GM23248 (cell line): ENCODE measurements at regions not wholly inside any gene's neighbourhood (a gene's known extent, or its start where the extent isn't known, plus 50 kb on each side); places are given as distances from the start of the nearest gene placed in this dataset.

Experiments
- DNase-seq: peaks from one replicate; pipeline ENCODE4 v3.0.0-alpha.2; 2015
- H2AFZ ChIP-seq: fragments of 200-600 bp; sonication (generic); 2 replicates; pipeline ENCODE4 v1.6.1; 2016; ENCODE audit warnings: antibody characterized with exemption
- H3F3A ChIP-seq: fragments of 200-600 bp; sonication (generic); 2 replicates; pipeline ENCODE4 v1.6.1; 2016; ENCODE audit warnings: mild to moderate bottlenecking, antibody characterized with exemption, mixed run types; ENCODE audit not compliant: insufficient read depth
- H3K27ac ChIP-seq: fragments of 200-600 bp; sonication (generic); 2 replicates; pipeline ENCODE4 v1.5.1; 2016; ENCODE audit warnings: mild to moderate bottlenecking
- H3K27me3 ChIP-seq: fragments of 200-600 bp; sonication (generic); replicated peaks from 2 replicates; pipeline ENCODE4 v1.6.1; 2016; ENCODE audit warnings: mild to moderate bottlenecking; ENCODE audit not compliant: insufficient read depth
- H3K36me3 ChIP-seq: fragments of 200-600 bp; sonication (generic); 2 replicates; pipeline ENCODE4 v1.6.1; 2016; ENCODE audit warnings: low read depth, mild to moderate bottlenecking
- H3K4me1 ChIP-seq: fragments of 200-600 bp; sonication (generic); 2 replicates; pipeline ENCODE4 v1.6.1; 2016; ENCODE audit warnings: mild to moderate bottlenecking; ENCODE audit not compliant: insufficient read depth
- H3K4me2 ChIP-seq: fragments of 200-600 bp; sonication (generic); one replicate; pipeline ENCODE4 v1.6.1; 2016; ENCODE audit warnings: mild to moderate bottlenecking; ENCODE audit not compliant: unreplicated experiment
- H3K4me3 ChIP-seq: fragments of 200-600 bp; sonication (generic); 2 replicates; pipeline ENCODE4 v1.5.1; 2016; ENCODE audit warnings: mild to moderate bottlenecking
- H3K79me2 ChIP-seq: fragments of 200-600 bp; sonication (generic); 2 replicates; pipeline ENCODE4 v1.6.1; 2016; ENCODE audit warnings: mild to moderate bottlenecking; ENCODE audit not compliant: insufficient read depth
- H3K9ac ChIP-seq: fragments of 200-600 bp; sonication (generic); 2 replicates; pipeline ENCODE4 v1.6.1; 2016; ENCODE audit warnings: mild to moderate bottlenecking
- H3K9me2 ChIP-seq: fragments of 200-600 bp; sonication (generic); 2 replicates; pipeline ENCODE4 v1.6.1; 2016; ENCODE audit warnings: mixed run types, mild to moderate bottlenecking, moderate library complexity; ENCODE audit not compliant: insufficient read depth
- H3K9me3 ChIP-seq: fragments of 200-600 bp; sonication (generic); one replicate; pipeline ENCODE4 v1.6.1; 2017; ENCODE audit warnings: low read depth
- H4K20me1 ChIP-seq: fragments of 200-600 bp; sonication (generic); 2 replicates; pipeline ENCODE4 v1.6.0; 2016; ENCODE audit not compliant: insufficient read depth
- EZH2 ChIP-seq: fragments of 200-600 bp; sonication (generic); IDR thresholded peaks from 2 replicates; pipeline ENCODE4 v1.6.1; 2018; ENCODE audit warnings: antibody characterized with exemption, mild to moderate bottlenecking; ENCODE audit not compliant: insufficient read depth, poor library complexity, severe bottlenecking
- EZH2phosphoT487 ChIP-seq: fragments of 200-600 bp; sonication (generic); IDR thresholded peaks from 2 replicates; pipeline ENCODE4 v1.6.1; 2018; ENCODE audit warnings: antibody characterized with exemption, moderate library complexity, mild to moderate bottlenecking, low read depth; ENCODE audit not compliant: insufficient read depth
- WGBS, 2 experiments: methylation state at CpG; one replicate each; pipeline ENCODE4 v1.1.6; 2015 to 2017; ENCODE audit warnings: low lambda C conversion rate in 2 of 2, low coverage in 1 of 2; ENCODE audit errors: missing lambda C conversion rate in 2 of 2; 5-methylcytosine and 5-hydroxymethylcytosine counted together
- in situ Hi-C: fragments of 300-500 bp; cut with MboI; formaldehyde crosslinking; loops from 2 replicates; pipeline ENCODE4 v1.15.0; 2020

GRCh38 chr2:154587739-154588138 is 110.8 kb upstream of the KCNJ3 start:
- Histone ChIP-seq H3K27ac (no peak overlapping the region), H3K79me2 (no peaks in the 10 kb centered on the region), H2AFZ (no peak overlapping the region), H3F3A (no peaks in the 10 kb centered on the region), H3K27me3 (no peaks in the 10 kb centered on the region), H3K4me1 (no peaks in the 10 kb centered on the region), H3K9me2 (no peaks in the 10 kb centered on the region), H3K9me3 (no peaks in the 10 kb centered on the region), H3K4me3 (no peak overlapping the region), H3K36me3 (no peaks in the 10 kb centered on the region), H4K20me1 (no peaks in the 10 kb centered on the region), H3K4me2 (no peak overlapping the region), H3K9ac (no peak overlapping the region)
- in situ Hi-C loops = no loop called here
- TF ChIP-seq EZH2 (no peak), EZH2phosphoT487 (no peak)
- DNase-seq = no peak
- 0% methylated on average over 1 of the region's 1 CpG for WGBS, 2 experiments

- in situ Hi-C loops = no loop called here
Measured at GRCh38 chr2:154588838-154589237, 109.7 kb upstream of the KCNJ3 start.

GRCh38 chr2:154589514-154589913 is 109.0 kb upstream of the KCNJ3 start:
- no peak for TF ChIP-seq EZH2
- TF ChIP-seq EZH2phosphoT487 = no peak
- Histone ChIP-seq H3K4me3 (no peak overlapping the region), H3K79me2 (no peaks in the 10 kb centered on the region), H3K4me2 (no peak overlapping the region), H4K20me1 (no peaks in the 10 kb centered on the region), H2AFZ (no peak overlapping the region), H3K27ac (no peak overlapping the region), H3K9me2 (no peaks in the 10 kb centered on the region), H3K9ac (no peak overlapping the region), H3F3A (no peaks in the 10 kb centered on the region), H3K36me3 (no peaks in the 10 kb centered on the region), H3K27me3 (no peaks in the 10 kb centered on the region), H3K9me3 (no peaks in the 10 kb centered on the region), H3K4me1 (no peaks in the 10 kb centered on the region)
- no peak for DNase-seq
- in situ Hi-C loops = no loop called here

More at GRCh38 chr2:154588838-154589237, 109.7 kb upstream of the KCNJ3 start:
- no peaks in the 10 kb centered on the region for H3K4me1 ChIP-seq
- TF ChIP-seq EZH2phosphoT487 = no peak
- TF ChIP-seq EZH2 = no peak
- H3K4me3 ChIP-seq = no peak overlapping the region
- H3K79me2 ChIP-seq = no peaks in the 10 kb centered on the region
- no peaks in the 10 kb centered on the region for H3K9me2 ChIP-seq
- DNase-seq = no peak
- H3K9me3 ChIP-seq = no peaks in the 10 kb centered on the region
- no peaks in the 10 kb centered on the region for H3K27me3 ChIP-seq
- H3K4me2 ChIP-seq = no peak overlapping the region
- H2AFZ ChIP-seq = no peak overlapping the region
- H3K9ac ChIP-seq = no peak overlapping the region
- H4K20me1 ChIP-seq = no peaks in the 10 kb centered on the region
- no peaks in the 10 kb centered on the region for H3K36me3 ChIP-seq
- no peaks in the 10 kb centered on the region for H3F3A ChIP-seq
- 0 to 3% methylated on average over 1 of the region's 1 CpG for WGBS, 2 experiments
- no peak overlapping the region for H3K27ac ChIP-seq

GRCh38 chr2:154591294-154591820 is 107.1 kb upstream of the KCNJ3 start:
- H3K9ac ChIP-seq = no peak overlapping the region
- in situ Hi-C loops = no loop called here
- DNase-seq = no peak
- H3K79me2 ChIP-seq = no peaks in the 10 kb centered on the region
- no peak overlapping the region for H3K4me2 ChIP-seq
- no peaks in the 10 kb centered on the region for H3K27me3 ChIP-seq
- H4K20me1 ChIP-seq = no peaks in the 10 kb centered on the region
- no peaks in the 10 kb centered on the region for H3F3A ChIP-seq
- no peaks in the 10 kb centered on the region for H3K4me1 ChIP-seq
- no peaks in the 10 kb centered on the region for H3K9me3 ChIP-seq
- WGBS, 2 experiments = 3% methylated on average over 2 of the region's 2 CpGs
- H2AFZ ChIP-seq = no peak overlapping the region
- no peaks in the 10 kb centered on the region for H3K36me3 ChIP-seq
- TF ChIP-seq EZH2phosphoT487 (no peak), EZH2 (no peak)
- H3K4me3 ChIP-seq = no peak overlapping the region
- H3K27ac ChIP-seq = no peak overlapping the region
- H3K9me2 ChIP-seq = no peaks in the 10 kb centered on the region

- no peaks in the 10 kb centered on the region for H3F3A ChIP-seq
- H3K9me2 ChIP-seq = no peaks in the 10 kb centered on the region
- no peak overlapping the region for H3K4me3 ChIP-seq
- H3K27ac ChIP-seq = no peak overlapping the region
- no peaks in the 10 kb centered on the region for H3K79me2 ChIP-seq
- no peaks in the 10 kb centered on the region for H3K4me1 ChIP-seq
- WGBS, 2 experiments = 33 to 43% methylated on average over 3 of the region's 3 CpGs
- no peak for TF ChIP-seq EZH2
- TF ChIP-seq EZH2phosphoT487 = no peak
- H3K4me2 ChIP-seq = no peak overlapping the region
- no peaks in the 10 kb centered on the region for H3K27me3 ChIP-seq
- no peak for DNase-seq
- H3K9ac ChIP-seq = no peak overlapping the region
- H3K9me3 ChIP-seq = no peaks in the 10 kb centered on the region
- H4K20me1 ChIP-seq = no peaks in the 10 kb centered on the region
- in situ Hi-C loops = no loop called here
- no peaks in the 10 kb centered on the region for H3K36me3 ChIP-seq
- H2AFZ ChIP-seq = no peak overlapping the region
Measured at GRCh38 chr2:154599189-154599588, 99.3 kb upstream of the KCNJ3 start.
